ENCODE measurements at regions not wholly inside any gene's neighbourhood (a gene's known extent, or its start where the extent isn't known, plus 50 kb on each side); places are given as distances from the start of the nearest gene placed in this dataset.

DNA sequence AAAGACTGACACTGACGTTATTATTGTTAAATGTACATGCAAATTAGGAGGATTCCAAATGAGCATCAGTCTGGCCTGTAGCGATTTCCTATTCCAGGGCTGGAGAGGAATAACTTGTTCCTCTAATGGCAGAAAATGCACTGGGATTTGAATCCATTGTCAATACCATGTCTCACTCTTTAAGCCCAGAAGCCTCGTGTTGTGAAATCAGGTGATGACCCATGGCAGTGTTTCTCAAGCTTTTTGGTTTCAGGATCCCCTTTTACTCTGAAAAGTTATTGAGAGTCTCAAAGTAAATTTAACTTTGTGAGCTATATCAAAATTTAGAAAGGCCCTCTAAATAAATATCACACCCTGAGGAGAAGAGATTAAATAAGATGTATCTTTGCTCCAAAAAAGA, 279.2 kb downstream of the GALR1 start:
- intact Hi-C loops (cut with DNase I), result no loop called here
- 53 to 64% (median 56%) methylated on average over 3 of the region's 3 CpGs for WGBS, 4 donors

GRCh38 chr18:77529492-77530176, 280.0 kb downstream of the GALR1 start:
- 69 to 78% (median 75%) methylated on average over 7 of the region's 7 CpGs for WGBS, 4 donors

More for the DNA sequence above, 279.2 kb downstream of the GALR1 start:
- no peak for ATAC-seq
- no peaks in the 10 kb centered on the region for H3K36me3 ChIP-seq
- TF ChIP-seq POLR2A (IDR thresholded peaks at IDR 0.05), result no peak
- TF ChIP-seq, protein P1, sequence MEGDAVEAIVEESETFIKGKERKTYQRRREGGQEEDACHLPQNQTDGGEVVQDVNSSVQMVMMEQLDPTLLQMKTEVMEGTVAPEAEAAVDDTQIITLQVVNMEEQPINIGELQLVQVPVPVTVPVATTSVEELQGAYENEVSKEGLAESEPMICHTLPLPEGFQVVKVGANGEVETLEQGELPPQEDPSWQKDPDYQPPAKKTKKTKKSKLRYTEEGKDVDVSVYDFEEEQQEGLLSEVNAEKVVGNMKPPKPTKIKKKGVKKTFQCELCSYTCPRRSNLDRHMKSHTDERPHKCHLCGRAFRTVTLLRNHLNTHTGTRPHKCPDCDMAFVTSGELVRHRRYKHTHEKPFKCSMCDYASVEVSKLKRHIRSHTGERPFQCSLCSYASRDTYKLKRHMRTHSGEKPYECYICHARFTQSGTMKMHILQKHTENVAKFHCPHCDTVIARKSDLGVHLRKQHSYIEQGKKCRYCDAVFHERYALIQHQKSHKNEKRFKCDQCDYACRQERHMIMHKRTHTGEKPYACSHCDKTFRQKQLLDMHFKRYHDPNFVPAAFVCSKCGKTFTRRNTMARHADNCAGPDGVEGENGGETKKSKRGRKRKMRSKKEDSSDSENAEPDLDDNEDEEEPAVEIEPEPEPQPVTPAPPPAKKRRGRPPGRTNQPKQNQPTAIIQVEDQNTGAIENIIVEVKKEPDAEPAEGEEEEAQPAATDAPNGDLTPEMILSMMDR (IDR thresholded peaks at IDR 0.05), result no peak
- H3K27me3 ChIP-seq, result no peaks in the 10 kb centered on the region
- no peak for DNase-seq
- no peak overlapping the region for H3K4me3 ChIP-seq
- H3K27ac ChIP-seq, result no peak overlapping the region
- H3K9me3 ChIP-seq, result no peaks in the 10 kb centered on the region
- no peaks in the 10 kb centered on the region for H3K4me1 ChIP-seq

GRCh38 chr18:77530732-77531131, 281.1 kb downstream of the GALR1 start:
- H3K9me3 ChIP-seq, result no peaks in the 10 kb centered on the region
- TF ChIP-seq POLR2A (IDR thresholded peaks at IDR 0.05), result no peak
- TF ChIP-seq, protein P1 (IDR thresholded peaks at IDR 0.05), result no peak
- H3K27me3 ChIP-seq, result no peaks in the 10 kb centered on the region
- DNase-seq (no peak), ATAC-seq (no peak)
- WGBS, 4 donors, result 67 to 72% (median 71%) methylated on average over 6 to 9 of the region's 9 CpGs
- no peaks in the 10 kb centered on the region for H3K4me1 ChIP-seq
- intact Hi-C loops (cut with DNase I), result no loop called here
- no peak overlapping the region for H3K27ac ChIP-seq
- H3K4me3 ChIP-seq, result no peak overlapping the region
- no peaks in the 10 kb centered on the region for H3K36me3 ChIP-seq

More at GRCh38 chr18:77529492-77530176, 280.0 kb downstream of the GALR1 start:
- H3K9me3 ChIP-seq, result no peaks in the 10 kb centered on the region
- H3K4me1 ChIP-seq, result no peaks in the 10 kb centered on the region
- H3K36me3 ChIP-seq, result no peaks in the 10 kb centered on the region
- TF ChIP-seq, protein P1 (IDR thresholded peaks at IDR 0.05), result no peak
- no peak for TF ChIP-seq POLR2A (IDR thresholded peaks at IDR 0.05)
- H3K4me3 ChIP-seq, result no peak overlapping the region
- ATAC-seq (no peak), DNase-seq (no peak)
- no peak overlapping the region for H3K27ac ChIP-seq
- no peaks in the 10 kb centered on the region for H3K27me3 ChIP-seq
- intact Hi-C loops (cut with DNase I), result no loop called here

DNA sequence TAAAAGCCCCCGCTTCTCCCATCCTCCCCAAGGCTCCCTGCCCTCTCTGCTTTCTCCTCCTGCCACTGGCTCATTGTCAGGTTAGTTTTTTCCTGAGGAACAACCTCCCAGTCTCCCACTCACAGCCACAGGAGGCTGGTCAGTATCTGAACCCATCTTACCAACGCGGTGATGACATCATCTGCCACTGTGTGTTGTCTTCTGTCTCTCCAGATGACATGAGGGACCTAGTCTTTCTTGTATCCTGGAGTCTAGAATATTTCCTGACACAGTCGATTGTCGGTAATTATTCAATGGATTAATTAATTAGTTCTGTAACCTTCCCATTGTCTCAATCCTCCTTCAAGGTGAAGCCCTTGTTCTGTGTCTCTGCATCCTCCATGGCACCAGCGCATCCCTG, 290.2 kb downstream of the GALR1 start:
- 84 to 89% (median 88%) methylated on average over 6 of the region's 6 CpGs for WGBS, 4 donors
- Histone ChIP-seq H3K9me3 (peaks cover 0 to 19% (median 0%) of the 10 kb centered on the region in 12 donors), H3K36me3 (no peaks in the 10 kb centered on the region), H3K4me3 (no peak overlapping the region), H3K27me3 (peaks cover 0 to 4% (median 0%) of the 10 kb centered on the region in 9 donors), H3K4me1 (no peaks in the 10 kb centered on the region), H3K27ac (no peak overlapping the region)
- DNase-seq (no peak), ATAC-seq (no peak)
- intact Hi-C loops (cut with DNase I), result no loop called here
- no peak for TF ChIP-seq POLR2A (IDR thresholded peaks at IDR 0.05)
- TF ChIP-seq, protein P1 (IDR thresholded peaks at IDR 0.05), result no peak

All from heart left ventricle (tissue), 16 donors.